WERI-Rb-1 (cell line): ENCODE measurements at regions not wholly inside any gene's neighbourhood (a gene's known extent, or its start where the extent isn't known, plus 50 kb on each side); places are given as distances from the start of the nearest gene placed in this dataset.

Experiments used
- DNase-seq: peaks from one replicate; pipeline ENCODE4 v3.0.0-alpha.2; 2020
- H3K27ac ChIP-seq: fragments of 250-450 bp; sonication (Bioruptor Pico); 2 replicates; pipeline ENCODE4 v1.5.1; 2020; ENCODE audit warnings: mild to moderate bottlenecking, moderate library complexity
- H3K27me3 ChIP-seq: fragments of 250-450 bp; sonication (Bioruptor Pico); 2 replicates; pipeline ENCODE4 v1.5.1; 2021; ENCODE audit warnings: mild to moderate bottlenecking, low read depth, moderate library complexity; ENCODE audit not compliant: insufficient read depth, severe bottlenecking
- H3K36me3 ChIP-seq: fragments of 250-450 bp; sonication (Bioruptor Pico); 2 replicates; pipeline ENCODE4 v1.5.1; 2020; ENCODE audit warnings: mild to moderate bottlenecking, moderate library complexity
- H3K4me3 ChIP-seq: 2 replicates; pipeline ENCODE4 v1.5.1; 2011; ENCODE audit warnings: low read depth, mild to moderate bottlenecking, control low read depth, low read length
- H3K9me3 ChIP-seq: fragments of 250-450 bp; sonication (Bioruptor Pico); 2 replicates; pipeline ENCODE4 v1.5.1; 2021; ENCODE audit warnings: mild to moderate bottlenecking, moderate library complexity; ENCODE audit not compliant: severe bottlenecking
- CTCF ChIP-seq: IDR thresholded peaks from 2 replicates; pipeline ENCODE4 v1.5.1; 2011; ENCODE audit warnings: low read depth, mild to moderate bottlenecking, control low read depth, inconsistent platforms, low read length

- no peak for TF ChIP-seq CTCF
- Histone ChIP-seq H3K4me3 (no peak overlapping the region), H3K36me3 (no peaks in the 10 kb centered on the region), H3K27me3 (peaks cover 4% of the 10 kb centered on the region), H3K27ac (no peak overlapping the region), H3K9me3 (peaks cover 27% of the 10 kb centered on the region)
- no peak for DNase-seq
These were observed 197.9 kb downstream of the IRX2 start for GRCh38 chr5:2553611-2554010.

GRCh38 chr5:2550509-2550908 lies 201.0 kb downstream of the IRX2 start:
- Histone ChIP-seq H3K27ac (no peak overlapping the region), H3K4me3 (no peak overlapping the region), H3K27me3 (peaks cover 19% of the 10 kb centered on the region), H3K36me3 (no peaks in the 10 kb centered on the region), H3K9me3 (peaks cover 19% of the 10 kb centered on the region)
- no peak for TF ChIP-seq CTCF
- DNase-seq: no peak

GRCh38 chr5:2549900-2550299 lies 201.6 kb downstream of the IRX2 start:
- no peak for TF ChIP-seq CTCF
- H3K9me3 ChIP-seq: peaks cover 17% of the 10 kb centered on the region
- no peak overlapping the region for H3K27ac ChIP-seq
- no peak for DNase-seq
- H3K27me3 ChIP-seq: peaks cover 19% of the 10 kb centered on the region
- no peak overlapping the region for H3K4me3 ChIP-seq
- no peaks in the 10 kb centered on the region for H3K36me3 ChIP-seq

GRCh38 chr5:2549354-2549753 lies 202.1 kb downstream of the IRX2 start:
- peaks cover 22% of the 10 kb centered on the region for H3K27me3 ChIP-seq
- H3K9me3 ChIP-seq: peaks cover 11% of the 10 kb centered on the region
- DNase-seq: no peak
- no peak overlapping the region for H3K27ac ChIP-seq
- no peak for TF ChIP-seq CTCF
- no peaks in the 10 kb centered on the region for H3K36me3 ChIP-seq
- no peak overlapping the region for H3K4me3 ChIP-seq

GRCh38 chr5:2546938-2547337 lies 204.5 kb downstream of the IRX2 start:
- H3K27ac ChIP-seq: no peak overlapping the region
- H3K4me3 ChIP-seq: no peak overlapping the region
- no peaks in the 10 kb centered on the region for H3K36me3 ChIP-seq
- no peak for DNase-seq
- TF ChIP-seq CTCF: no peak
- H3K27me3 ChIP-seq: peaks cover 33% of the 10 kb centered on the region
- H3K9me3 ChIP-seq: no peaks in the 10 kb centered on the region

GRCh38 chr5:2544003-2544402 lies 207.5 kb downstream of the IRX2 start:
- Histone ChIP-seq H3K27ac (no peak overlapping the region), H3K4me3 (no peak overlapping the region), H3K9me3 (peaks cover 2% of the 10 kb centered on the region), H3K27me3 (peaks cover 41% of the 10 kb centered on the region), H3K36me3 (no peaks in the 10 kb centered on the region)
- no peak for DNase-seq
- no peak for TF ChIP-seq CTCF
